ENCODE measurements at regions not wholly inside any gene's neighbourhood (a gene's known extent, or its start where the extent isn't known, plus 50 kb on each side); places are given as distances from the start of the nearest gene placed in this dataset.

DNA sequence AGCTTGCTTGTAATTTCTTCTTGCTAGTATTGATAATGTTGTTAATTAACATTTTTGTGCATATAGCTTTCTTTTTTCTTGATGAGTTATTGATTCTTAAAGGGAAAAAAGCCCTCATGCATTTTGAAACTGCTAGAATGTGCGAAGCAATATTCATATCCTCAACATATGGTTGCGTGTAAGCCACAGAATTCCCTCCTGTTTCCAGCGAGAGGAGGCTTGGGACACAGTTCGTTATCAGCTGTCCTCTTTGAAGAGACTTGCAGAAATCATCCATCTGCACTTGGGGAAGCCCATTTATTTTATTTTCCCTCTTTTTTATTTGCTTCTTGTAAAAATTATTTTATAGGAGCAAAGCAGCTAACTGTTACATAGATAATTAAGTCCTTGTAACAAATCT, 398.0 kb downstream of the ADRA2A start:
- Histone ChIP-seq H3K9me3 (no peaks in the 10 kb centered on the region), H3K4me3 (no peak overlapping the region), H3K27ac (no peak overlapping the region), H3K27me3 (replicated peaks in 1 of 7) (no peaks in the 10 kb centered on the region), H3K4me1 (no peaks in the 10 kb centered on the region), H3K36me3 (no peaks in the 10 kb centered on the region)
- no peak for DNase-seq
- WGBS, 5 donors, result 83 to 89% (median 85%) methylated on average over 4 of the region's 4 CpGs
- intact Hi-C loops (cut with DNase I; ENCODE audit: low total_unique reads), result no loop called here
- TF ChIP-seq POLR2AphosphoS5 (IDR thresholded peaks at IDR 0.05) (no peak), POLR2A (IDR thresholded peaks at IDR 0.05) (no peak)
- TF ChIP-seq, protein P1, sequence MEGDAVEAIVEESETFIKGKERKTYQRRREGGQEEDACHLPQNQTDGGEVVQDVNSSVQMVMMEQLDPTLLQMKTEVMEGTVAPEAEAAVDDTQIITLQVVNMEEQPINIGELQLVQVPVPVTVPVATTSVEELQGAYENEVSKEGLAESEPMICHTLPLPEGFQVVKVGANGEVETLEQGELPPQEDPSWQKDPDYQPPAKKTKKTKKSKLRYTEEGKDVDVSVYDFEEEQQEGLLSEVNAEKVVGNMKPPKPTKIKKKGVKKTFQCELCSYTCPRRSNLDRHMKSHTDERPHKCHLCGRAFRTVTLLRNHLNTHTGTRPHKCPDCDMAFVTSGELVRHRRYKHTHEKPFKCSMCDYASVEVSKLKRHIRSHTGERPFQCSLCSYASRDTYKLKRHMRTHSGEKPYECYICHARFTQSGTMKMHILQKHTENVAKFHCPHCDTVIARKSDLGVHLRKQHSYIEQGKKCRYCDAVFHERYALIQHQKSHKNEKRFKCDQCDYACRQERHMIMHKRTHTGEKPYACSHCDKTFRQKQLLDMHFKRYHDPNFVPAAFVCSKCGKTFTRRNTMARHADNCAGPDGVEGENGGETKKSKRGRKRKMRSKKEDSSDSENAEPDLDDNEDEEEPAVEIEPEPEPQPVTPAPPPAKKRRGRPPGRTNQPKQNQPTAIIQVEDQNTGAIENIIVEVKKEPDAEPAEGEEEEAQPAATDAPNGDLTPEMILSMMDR (IDR thresholded peaks at IDR 0.05 in 8 of 11, conservative IDR thresholded peaks at IDR 0.05 in 3 of 11), result no peak

DNA sequence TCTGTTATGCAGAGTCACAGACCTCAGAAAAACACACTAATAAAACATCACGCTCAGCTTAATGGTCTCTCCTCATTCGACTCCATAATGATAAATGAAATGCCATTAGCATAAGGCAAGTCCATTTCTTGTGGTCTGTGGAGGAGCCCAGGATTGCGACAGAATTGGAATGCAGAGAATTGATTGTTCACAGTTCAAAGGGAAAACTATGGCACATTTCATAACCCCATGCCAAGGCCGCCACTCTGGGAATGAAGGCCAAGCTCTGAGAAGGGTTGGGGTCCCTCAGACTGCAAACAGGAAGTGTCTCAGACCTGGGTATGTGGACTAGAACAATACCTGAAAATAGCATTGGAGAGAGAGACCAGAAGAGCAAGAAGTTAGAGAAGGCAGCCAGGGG, 398.9 kb downstream of the ADRA2A start:
- no peaks in the 10 kb centered on the region for H3K36me3 ChIP-seq
- WGBS, 5 donors, result 55 to 69% (median 67%) methylated on average over 4 of the region's 4 CpGs
- no peaks in the 10 kb centered on the region for H3K27me3 ChIP-seq (replicated peaks in 1 of 7)
- TF ChIP-seq POLR2AphosphoS5 (IDR thresholded peaks at IDR 0.05), result no peak
- TF ChIP-seq, protein P1 (IDR thresholded peaks at IDR 0.05 in 8 of 11, conservative IDR thresholded peaks at IDR 0.05 in 3 of 11), result no peak
- TF ChIP-seq POLR2A (IDR thresholded peaks at IDR 0.05), result no peak
- H3K4me1 ChIP-seq, result no peaks in the 10 kb centered on the region
- H3K9me3 ChIP-seq, result no peaks in the 10 kb centered on the region
- H3K4me3 ChIP-seq, result no peak overlapping the region
- no peak overlapping the region for H3K27ac ChIP-seq
- intact Hi-C loops (cut with DNase I; ENCODE audit: low total_unique reads), result no loop called here
- DNase-seq, result no peak

DNA sequence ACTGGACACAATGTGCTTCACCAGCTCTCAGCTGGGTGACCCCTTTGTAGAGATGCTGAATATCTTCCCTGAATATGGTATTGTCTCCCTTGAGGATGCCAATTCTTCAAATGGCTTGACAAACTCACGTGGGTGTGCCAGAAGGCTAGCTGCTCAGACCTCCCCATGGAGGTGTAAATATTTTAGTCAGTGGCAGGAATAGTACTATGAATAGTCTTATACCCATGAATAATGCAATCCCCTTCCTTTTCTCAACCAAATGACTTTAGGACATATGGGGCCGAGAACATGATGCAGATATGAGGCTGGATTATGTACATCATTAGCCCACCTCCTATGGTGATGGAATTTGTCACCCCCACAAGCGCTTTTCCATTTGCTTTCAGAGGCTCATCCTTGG, 401.8 kb downstream of the ADRA2A start:
- no peaks in the 10 kb centered on the region for H3K9me3 ChIP-seq
- no peaks in the 10 kb centered on the region for H3K36me3 ChIP-seq
- H3K4me1 ChIP-seq, result no peaks in the 10 kb centered on the region
- TF ChIP-seq POLR2A (IDR thresholded peaks at IDR 0.05) (no peak), POLR2AphosphoS5 (IDR thresholded peaks at IDR 0.05) (no peak)
- TF ChIP-seq, protein P1 (IDR thresholded peaks at IDR 0.05 in 8 of 11, conservative IDR thresholded peaks at IDR 0.05 in 3 of 11), result no peak
- 59 to 85% (median 76%) methylated on average over 3 of the region's 3 CpGs for WGBS, 5 donors
- no peaks in the 10 kb centered on the region for H3K27me3 ChIP-seq (replicated peaks in 1 of 7)
- intact Hi-C loops (cut with DNase I; ENCODE audit: low total_unique reads), result no loop called here
- no peak for DNase-seq
- H3K4me3 ChIP-seq, result no peak overlapping the region
- H3K27ac ChIP-seq, result no peak overlapping the region

DNA sequence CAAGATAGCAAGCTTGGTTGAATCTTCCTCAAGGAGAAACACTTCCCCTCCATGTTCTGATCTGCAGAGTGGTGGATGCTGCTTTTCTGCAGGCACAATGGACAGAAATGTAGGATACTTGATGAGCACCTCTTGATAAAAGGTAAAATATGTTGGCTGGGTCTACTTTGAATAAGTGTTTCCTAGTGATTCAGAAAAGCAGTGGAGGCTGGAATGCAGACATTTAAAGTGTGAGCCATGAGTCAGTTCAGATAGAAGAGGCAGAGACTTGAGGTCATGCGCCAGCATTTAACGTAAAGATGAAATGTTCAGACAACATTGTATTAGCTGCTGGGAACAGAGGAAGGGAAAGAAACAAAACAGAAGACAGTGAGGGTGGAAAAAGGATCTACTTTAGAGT, 403.1 kb downstream of the ADRA2A start:
- H3K36me3 ChIP-seq, result no peaks in the 10 kb centered on the region
- H3K27me3 ChIP-seq (replicated peaks in 1 of 7), result no peaks in the 10 kb centered on the region
- H3K4me3 ChIP-seq, result no peak overlapping the region
- no peaks in the 10 kb centered on the region for H3K9me3 ChIP-seq
- intact Hi-C loops (cut with DNase I; ENCODE audit: low total_unique reads), result no loop called here
- no peaks in the 10 kb centered on the region for H3K4me1 ChIP-seq
- DNase-seq, result no peak
- 84 to 97% (median 93%) methylated on average over 2 of the region's 2 CpGs for WGBS, 5 donors
- no peak overlapping the region for H3K27ac ChIP-seq
- TF ChIP-seq POLR2A (IDR thresholded peaks at IDR 0.05) (no peak), POLR2AphosphoS5 (IDR thresholded peaks at IDR 0.05) (no peak)
- TF ChIP-seq, protein P1 (IDR thresholded peaks at IDR 0.05 in 8 of 11, conservative IDR thresholded peaks at IDR 0.05 in 3 of 11), result no peak

All from spleen (tissue), 11 donors.